A549 (cell line): ENCODE measurements at regions not wholly inside any gene's neighbourhood (a gene's known extent, or its start where the extent isn't known, plus 50 kb on each side); places are given as distances from the start of the nearest gene placed in this dataset.
"Not testable (repeated sequence)": the region's sequence is repeated elsewhere in the genome, so short reads cannot be mapped to it uniquely, and the experiment has no call there.

Source experiments
- ATAC-seq, 2 experiments: fragments of 200-7000 bp in 1 of 2; fragments of >200 bp in 1 of 2; cut with Nextera tagmentation in 1 of 2; cut with Tn5 transposase in 1 of 2; 3 replicates each; pipeline versions ENCODE4 v1.8.0 to v1.9.1; 2018 to 2020; ENCODE audit warnings: mild to moderate bottlenecking in 1 of 2, moderate library complexity in 1 of 2
- CTCF ChIA-PET: fragments of 300-600 bp; sonication (Branson Sonifier 250); formaldehyde crosslinking; extraction: SDS; loops from one replicate; lab custom pipeline; 2021; ENCODE audit warnings: antibody characterized with exemption, inconsistent platforms; lab: Yijun Ruan, JAX
- POLR2A ChIA-PET: fragments of 350-600 bp; formaldehyde crosslinking; extraction: SDS; loops from one replicate; lab custom pipeline; 2021; ENCODE audit warnings: antibody characterized with exemption, inconsistent platforms; lab: Yijun Ruan, JAX
- DNase-seq, 2 experiments: peaks; one replicate each; pipeline versions ENCODE4 v3.0.0 to v3.0.0-alpha.2; 2011 to 2016; ENCODE audit warnings: low read depth in 1 of 2, low spot score in 1 of 2
- FAIRE-seq: peaks from 2 replicates; lab custom pipeline; 2011; peaks lifted over from hg19 to GRCh38; lab: Jason Lieb, UNC
- H3K27ac ChIP-seq, 2 experiments: fragments of >200 bp; sonication (Bioruptor Twin); formaldehyde crosslinking; 3 replicates each; pipeline ENCODE4 v1.5.1; 2016 to 2017
- H3K4me1 ChIP-seq: fragments of >200 bp; sonication (Bioruptor Twin); formaldehyde crosslinking; 3 replicates; pipeline ENCODE4 v1.6.1; 2016
- H3K4me2 ChIP-seq: fragments of >200 bp; sonication (Bioruptor Twin); formaldehyde crosslinking; 3 replicates; pipeline ENCODE4 v1.6.1; 2016
- H3K4me3 ChIP-seq: fragments of >200 bp; sonication (Bioruptor Twin); formaldehyde crosslinking; 3 replicates; pipeline ENCODE4 v1.5.1; 2016
- H3K9me3 ChIP-seq: fragments of >200 bp; sonication (Bioruptor Twin); formaldehyde crosslinking; 3 replicates; pipeline ENCODE4 v1.6.1; 2016
- BHLHE40 ChIP-seq: IDR thresholded peaks from 2 replicates; pipeline ENCODE4 v1.6.1; 2012; ENCODE audit warnings: low read depth, low read length, inconsistent platforms
- CHD4 ChIP-seq: fragments of 200-600 bp; sonication (generic); IDR thresholded peaks from 2 replicates; pipeline ENCODE4 v1.6.1; 2016; ENCODE audit warnings: antibody characterized with exemption, mild to moderate bottlenecking, borderline replicate concordance
- GATA3 ChIP-seq: IDR thresholded peaks from 2 replicates; pipeline ENCODE4 v1.6.1; 2012; ENCODE audit warnings: borderline replicate concordance
- HES2 ChIP-seq: fragments of >200 bp; sonication (Bioruptor Twin); formaldehyde crosslinking; IDR thresholded peaks from 2 replicates; pipeline ENCODE4 v1.6.1; 2016
- HMGXB4 ChIP-seq: fragments of 250-450 bp; sonication (Bioruptor Pico); IDR thresholded peaks from 2 replicates; pipeline ENCODE4 v1.5.0; 2021; ENCODE audit warnings: mild to moderate bottlenecking, moderate library complexity, borderline replicate concordance
- JUN ChIP-seq, 2 experiments: fragments of >200 bp; sonication (Bioruptor Twin); formaldehyde crosslinking; IDR thresholded peaks; 2 replicates in 1 of 2; 3 replicates in 1 of 2; pipeline ENCODE4 v1.6.1; 2016 to 2017
- KDM5A ChIP-seq: fragments of 200-600 bp; sonication (generic); IDR thresholded peaks from 2 replicates; pipeline ENCODE4 v1.6.1; 2016; ENCODE audit warnings: antibody characterized with exemption, mild to moderate bottlenecking
- MAX ChIP-seq: IDR thresholded peaks from 2 replicates; pipeline ENCODE4 v1.6.1; 2012
- MYC ChIP-seq: IDR thresholded peaks from 2 replicates; pipeline ENCODE4 v1.6.1; 2012; ENCODE audit warnings: mild to moderate bottlenecking, inconsistent platforms, low read length, improper control_type of control experiment, borderline replicate concordance
- NFE2L2 ChIP-seq: fragments of 150-350 bp; conservative IDR thresholded peaks from 2 replicates; pipeline ENCODE4 v1.6.1; 2014; ENCODE audit warnings: low read length
- NPAS2 ChIP-seq: fragments of 250-450 bp; sonication (Bioruptor Pico); IDR thresholded peaks from 2 replicates; pipeline ENCODE4 v1.8.0; 2022; ENCODE audit warnings: mild to moderate bottlenecking, moderate library complexity, borderline replicate concordance
- POLR2A ChIP-seq: IDR thresholded peaks from 2 replicates; pipeline ENCODE4 v1.6.1; 2012; ENCODE audit warnings: mild to moderate bottlenecking, low read length
- RAD21 ChIP-seq, 2 experiments: fragments of >200 bp in 1 of 2; sonication (Bioruptor Twin) in 1 of 2; formaldehyde crosslinking in 1 of 2; IDR thresholded peaks in 1 of 2; conservative IDR thresholded peaks in 1 of 2; 2 replicates in 1 of 2; 3 replicates in 1 of 2; pipeline ENCODE4 v1.6.1; 2012 to 2018; ENCODE audit warnings: inconsistent platforms in 1 of 2
- RFX5 ChIP-seq: fragments of 450-650 bp; IDR thresholded peaks from 2 replicates; pipeline ENCODE4 v1.7.1; 2014; ENCODE audit warnings: antibody characterized with exemption, mild to moderate bottlenecking, moderate library complexity
- TP53 ChIP-seq: fragments of 250-450 bp; sonication (Bioruptor Pico); IDR thresholded peaks from 2 replicates; pipeline ENCODE4 v1.5.0; 2021; ENCODE audit warnings: mild to moderate bottlenecking, moderate library complexity
- USF2 ChIP-seq: fragments of 450-650 bp; IDR thresholded peaks from 2 replicates; pipeline ENCODE4 v1.6.1; 2014; ENCODE audit warnings: antibody characterized with exemption
- ZFP36 ChIP-seq: fragments of 450-650 bp; IDR thresholded peaks from 2 replicates; pipeline ENCODE4 v1.6.1; 2014; ENCODE audit warnings: borderline replicate concordance; ENCODE audit not compliant: partially characterized antibody
- ZNF302 ChIP-seq: fragments of 250-450 bp; sonication (Bioruptor Pico); IDR thresholded peaks from 2 replicates; pipeline ENCODE4 v1.9.0; 2021; ENCODE audit warnings: inconsistent platforms, mild to moderate bottlenecking, moderate library complexity
- whole genome bisulfite sequencing: methylation state at CpG from one replicate; pipeline ENCODE4 v1.1.6; 2017; ENCODE audit errors: missing lambda C conversion rate; 5-methylcytosine and 5-hydroxymethylcytosine counted together

GRCh38 chr1:232344791-232345399 is 285.0 kb downstream of the SIPA1L2 start:
- ChIA-PET CTCF (no interaction called here), POLR2A (no interaction called here)
- Histone ChIP-seq H3K4me2 (no peak overlapping the region), H3K27ac (no peak overlapping the region), H3K4me1 (no peaks in the 10 kb centered on the region), H3K4me3 (no peak overlapping the region), H3K9me3 (peaks cover 12% of the 10 kb centered on the region; the same call in 2 of the 3 replicates)
- no peak for TF ChIP-seq CHD4
- no peak for TF ChIP-seq TP53 (CRISPR knock-in tag)
- no peak for TF ChIP-seq RAD21 (conservative IDR thresholded peaks at IDR 0.05 in 1 of 2, IDR thresholded peaks at IDR 0.05 in 1 of 2)
- no peak for TF ChIP-seq POLR2A
- no peak for TF ChIP-seq USF2
- TF ChIP-seq MYC: no peak
- TF ChIP-seq GATA3: no peak
- TF ChIP-seq NFE2L2: no peak
- TF ChIP-seq ZFP36: no peak
- no peak for TF ChIP-seq ZNF302 (CRISPR knock-in tag)
- 38% methylated on average over 4 of the region's 4 CpGs for WGBS
- FAIRE-seq: no peak
- DNase-seq: no peak
- no peak for ATAC-seq

GRCh38 chr1:232344186-232344585 is 285.7 kb downstream of the SIPA1L2 start:
- CTCF ChIA-PET, FAIRE-seq: not testable (repeated sequence)
- whole genome bisulfite sequencing: 37% methylated on average over 3 of the region's 3 CpGs

GRCh38 chr1:232340446-232340845 is 289.5 kb downstream of the SIPA1L2 start:
- 42% methylated on average over 4 of the region's 4 CpGs for WGBS
- Histone ChIP-seq H3K4me2 (no peak overlapping the region), H3K4me1 (0 out of 3 replicates have a peak, but pooled peaks cover 3% of the 10 kb centered on the region), H3K27ac (no peak overlapping the region), H3K9me3 (peaks cover 8% of the 10 kb centered on the region; the same call in 2 of the 3 replicates), H3K4me3 (no peak overlapping the region)
- POLR2A ChIA-PET: no interaction called here
- TF ChIP-seq POLR2A (no peak), MAX (no peak), HES2 (no peak), JUN (IDR thresholded peaks at IDR 0.05) (no peak), BHLHE40 (no peak), MYC (no peak), KDM5A (no peak), RFX5 (no peak), NPAS2 (no peak), TP53 (CRISPR knock-in tag) (no peak), HMGXB4 (no peak)
- ATAC-seq (no peak; a peak in 1 of 6 replicates), DNase-seq (peak in 1 of 2 experiments; percentile 6), FAIRE-seq (no peak)
- CTCF ChIA-PET: interaction anchor here (1.8 kb wide), 1 partner anchor 8 kb away, joined by 7 read pairs; no protein-coding TSS in a partner anchor

More at GRCh38 chr1:232344186-232344585, 285.7 kb downstream of the SIPA1L2 start:
- H3K4me1 ChIP-seq, DNase-seq, POLR2A ChIA-PET, H3K4me2 ChIP-seq, ATAC-seq, H3K27ac ChIP-seq, H3K4me3 ChIP-seq: not testable (repeated sequence)
- peaks cover 12% of the 10 kb centered on the region; the same call in 2 of the 3 replicates for H3K9me3 ChIP-seq
